Spleen (tissue), 11 donors: ENCODE measurements at regions not wholly inside any gene's neighbourhood (a gene's known extent, or its start where the extent isn't known, plus 50 kb on each side); places are given as distances from the start of the nearest gene placed in this dataset.

Experiments
- DNase-seq: peaks from one replicate; pipeline ENCODE4 v3.0.0-alpha.2; 2020
- H3K27ac ChIP-seq, 8 donors: fragments of 200-600 bp; sonication (generic) in 7 of 8; 1 replicate in 4 of 8; 2 replicates in 4 of 8; pipeline versions ENCODE4 v1.5.0 to v1.8.0; 2016 to 2021; ENCODE audit warnings: inconsistent platforms in 4 of 8, mild to moderate bottlenecking in 4 of 8, moderate library complexity in 1 of 8
- H3K27me3 ChIP-seq, 7 donors: fragments of 200-600 bp; sonication (generic) in 6 of 7; replicated peaks in 1 of 7; 1 replicate in 4 of 7; 2 replicates in 3 of 7; pipeline versions ENCODE4 v1.5.0 to v1.8.0; 2016 to 2021; ENCODE audit warnings: inconsistent platforms in 3 of 7, mild to moderate bottlenecking in 1 of 7
- H3K36me3 ChIP-seq, 6 donors: fragments of 200-600 bp; sonication (generic) in 5 of 6; 1 replicate in 4 of 6; 2 replicates in 2 of 6; pipeline versions ENCODE4 v1.5.0 to v1.8.0; 2016 to 2021; ENCODE audit warnings: inconsistent platforms in 2 of 6
- H3K4me1 ChIP-seq, 6 donors: fragments of 200-600 bp; sonication (generic) in 5 of 6; 1 replicate in 3 of 6; 2 replicates in 3 of 6; pipeline versions ENCODE4 v1.5.0 to v1.8.0; 2016 to 2021; ENCODE audit warnings: inconsistent platforms in 3 of 6
- H3K4me3 ChIP-seq, 8 donors: fragments of 200-600 bp; sonication (generic) in 7 of 8; 1 replicate in 4 of 8; 2 replicates in 4 of 8; pipeline versions ENCODE4 v1.5.0 to v1.8.0; 2016 to 2021; ENCODE audit warnings: inconsistent platforms in 4 of 8, mild to moderate bottlenecking in 4 of 8, moderate library complexity in 2 of 8
- H3K9me3 ChIP-seq, 8 donors: fragments of 200-600 bp; sonication (generic) in 7 of 8; 1 replicate in 4 of 8; 2 replicates in 4 of 8; pipeline versions ENCODE4 v1.5.0 to v1.8.0; 2016 to 2021; ENCODE audit warnings: inconsistent platforms in 4 of 8
- POLR2A ChIP-seq, 3 donors: fragments of 450-650 bp; IDR thresholded peaks; one replicate each; pipeline ENCODE4 v1.5.1; 2017; ENCODE audit warnings: antibody characterized with exemption in 3 of 3, mild to moderate bottlenecking in 1 of 3
- POLR2AphosphoS5 ChIP-seq, 3 donors: sonication (generic); formaldehyde crosslinking; IDR thresholded peaks; one replicate each; pipeline ENCODE4 v1.5.1; 2017; ENCODE audit warnings: antibody characterized with exemption in 3 of 3
- WGBS, 5 donors: extraction: QIAGEN DNeasy Blood & Tissue Kit in 3 of 5; methylation state at CpG; one replicate each; pipeline versions ENCODE4 v1.1.5 to v1.1.7; 2013 to 2018; 5-methylcytosine and 5-hydroxymethylcytosine counted together
- intact Hi-C: fragments of 100-400 bp; cut with DNase I; formaldehyde crosslinking; loops from one replicate; pipeline ENCODE4 v1.15.0; 2023; ENCODE audit warnings: low total_unique reads
- TF ChIP-seq, protein P1 (sequence below), 11 experiments: fragments of 200-600 bp in 7 of 11; fragments of 450-650 bp in 4 of 11; sonication (generic) in 4 of 11; IDR thresholded peaks in 8 of 11; conservative IDR thresholded peaks in 3 of 11; 1 replicate in 7 of 11; 2 replicates in 4 of 11; pipeline versions ENCODE4 v1.4.0 to v1.8.0; 2016 to 2021; ENCODE audit warnings: antibody characterized with exemption in 11 of 11, inconsistent platforms in 4 of 11, mild to moderate bottlenecking in 1 of 11
- donor health status: healthy with polysubstance abuse.
- donor health status: DM: no; HTN: no; CAD: no; lungs with moderate emphysema.
- donor health status: DM: no; HTN: no; CAD: no.
- donor health status: Bipolar disorder and iron deficiency.
- donor health status: healthy.
- donor health status: DM: no; HTN: no; CAD: no.
- donor health status: DM: yes; HTN: yes; CAD: no.

- Histone ChIP-seq H3K4me1 (peaks cover 0 to 7% (median 2%) of the 10 kb centered on the region in 6 donors), H3K27me3 (peaks cover 0 to 87% (median 29%) of the 10 kb centered on the region in 7 donors), H3K9me3 (no peaks in the 10 kb centered on the region), H3K36me3 (no peaks in the 10 kb centered on the region), H3K27ac (no peak overlapping the region), H3K4me3 (no peak overlapping the region)
- TF ChIP-seq POLR2A (IDR thresholded peaks at IDR 0.05) (no peak), POLR2AphosphoS5 (IDR thresholded peaks at IDR 0.05) (no peak)
- TF ChIP-seq, protein P1, sequence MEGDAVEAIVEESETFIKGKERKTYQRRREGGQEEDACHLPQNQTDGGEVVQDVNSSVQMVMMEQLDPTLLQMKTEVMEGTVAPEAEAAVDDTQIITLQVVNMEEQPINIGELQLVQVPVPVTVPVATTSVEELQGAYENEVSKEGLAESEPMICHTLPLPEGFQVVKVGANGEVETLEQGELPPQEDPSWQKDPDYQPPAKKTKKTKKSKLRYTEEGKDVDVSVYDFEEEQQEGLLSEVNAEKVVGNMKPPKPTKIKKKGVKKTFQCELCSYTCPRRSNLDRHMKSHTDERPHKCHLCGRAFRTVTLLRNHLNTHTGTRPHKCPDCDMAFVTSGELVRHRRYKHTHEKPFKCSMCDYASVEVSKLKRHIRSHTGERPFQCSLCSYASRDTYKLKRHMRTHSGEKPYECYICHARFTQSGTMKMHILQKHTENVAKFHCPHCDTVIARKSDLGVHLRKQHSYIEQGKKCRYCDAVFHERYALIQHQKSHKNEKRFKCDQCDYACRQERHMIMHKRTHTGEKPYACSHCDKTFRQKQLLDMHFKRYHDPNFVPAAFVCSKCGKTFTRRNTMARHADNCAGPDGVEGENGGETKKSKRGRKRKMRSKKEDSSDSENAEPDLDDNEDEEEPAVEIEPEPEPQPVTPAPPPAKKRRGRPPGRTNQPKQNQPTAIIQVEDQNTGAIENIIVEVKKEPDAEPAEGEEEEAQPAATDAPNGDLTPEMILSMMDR (IDR thresholded peaks at IDR 0.05 in 8 of 11, conservative IDR thresholded peaks at IDR 0.05 in 3 of 11), result no peak
- intact Hi-C loops, result no loop called here
- WGBS, 5 donors, result 3 to 10% (median 6%) methylated on average over 5 of the region's 5 CpGs
- no peak for DNase-seq
Measured at GRCh38 chr12:113587720-113588119, 116.0 kb upstream of the LHX5 start.

DNA sequence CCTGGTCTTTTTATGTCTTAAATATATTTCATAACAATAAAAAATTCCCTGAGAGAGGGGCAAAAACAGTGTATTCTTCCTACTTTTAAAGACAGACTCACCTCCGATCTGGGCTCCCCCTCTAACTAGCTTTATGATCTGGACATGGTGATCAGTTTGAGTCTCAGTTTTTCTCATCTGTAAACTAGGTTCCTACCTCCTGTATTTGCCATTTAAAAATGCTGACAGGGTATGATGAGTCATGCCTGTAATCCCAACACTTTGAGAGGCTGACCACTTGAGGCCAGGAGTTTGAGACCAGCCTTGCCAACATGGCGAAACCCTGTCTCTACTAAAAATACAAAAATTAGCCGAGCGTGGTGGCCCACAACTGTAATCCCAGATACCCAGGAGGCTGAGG lies 114.8 kb upstream of the LHX5 start:
- no peak for DNase-seq
- no peak overlapping the region for H3K27ac ChIP-seq
- no peak overlapping the region for H3K4me3 ChIP-seq
- 79 to 89% (median 81%) methylated on average over 4 of the region's 4 CpGs for WGBS, 5 donors
- TF ChIP-seq POLR2AphosphoS5 (IDR thresholded peaks at IDR 0.05), result no peak
- TF ChIP-seq, protein P1 (IDR thresholded peaks at IDR 0.05 in 8 of 11, conservative IDR thresholded peaks at IDR 0.05 in 3 of 11), result no peak
- no peak for TF ChIP-seq POLR2A (IDR thresholded peaks at IDR 0.05)
- peaks cover 0 to 8% (median 5%) of the 10 kb centered on the region in 8 donors for H3K9me3 ChIP-seq
- intact Hi-C loops, result no loop called here
- H3K4me1 ChIP-seq, result peaks cover 0 to 2% (median under 1%) of the 10 kb centered on the region in 6 donors
- H3K27me3 ChIP-seq, result peaks cover 0 to 86% (median 16%) of the 10 kb centered on the region in 7 donors
- no peaks in the 10 kb centered on the region for H3K36me3 ChIP-seq

DNA sequence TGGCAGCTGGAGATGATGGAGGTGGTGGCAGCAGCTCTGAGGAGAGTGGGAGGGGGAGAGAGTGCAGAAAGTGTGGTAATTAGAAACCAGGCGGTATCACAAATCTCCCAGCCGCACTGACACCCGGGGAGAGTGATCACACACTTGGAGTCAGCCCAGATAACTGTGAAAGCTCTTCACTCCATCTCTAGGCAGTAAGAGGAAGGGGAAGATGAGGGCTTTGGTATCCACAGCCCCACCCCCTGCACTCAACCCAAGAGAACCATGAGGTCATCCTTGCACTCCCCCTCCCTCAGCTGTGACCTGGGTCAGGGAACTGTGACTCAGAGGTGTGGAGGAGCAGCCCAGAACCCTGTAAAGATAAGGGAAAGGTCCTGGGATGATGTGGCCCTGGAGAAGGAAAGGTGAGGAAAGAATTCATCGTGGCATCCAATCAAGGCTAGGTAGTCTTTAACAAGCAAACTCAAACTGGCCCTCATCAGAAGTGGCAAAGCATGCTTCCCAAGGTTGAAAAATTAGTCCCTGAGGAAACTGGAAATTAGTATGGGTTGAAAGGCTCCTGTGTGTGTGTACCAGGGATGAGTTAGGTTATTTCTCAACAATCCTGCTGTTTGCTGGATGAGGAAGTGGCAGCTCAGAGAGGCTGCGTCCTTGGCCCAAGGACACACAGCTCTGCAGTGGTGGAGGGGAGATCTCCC lies 111.0 kb upstream of the LHX5 start:
- Histone ChIP-seq H3K27ac (no peak overlapping the region), H3K27me3 (peaks cover 0 to 78% (median 9%) of the 10 kb centered on the region in 7 donors), H3K4me1 (no peaks in the 10 kb centered on the region), H3K36me3 (no peaks in the 10 kb centered on the region), H3K4me3 (no peak overlapping the region), H3K9me3 (peaks cover 0 to 23% (median 14%) of the 10 kb centered on the region in 8 donors)
- intact Hi-C loops, result no loop called here
- no peak for DNase-seq
- TF ChIP-seq POLR2AphosphoS5 (IDR thresholded peaks at IDR 0.05) (no peak), POLR2A (IDR thresholded peaks at IDR 0.05) (no peak)
- TF ChIP-seq, protein P1 (IDR thresholded peaks at IDR 0.05 in 8 of 11, conservative IDR thresholded peaks at IDR 0.05 in 3 of 11), result no peak
- WGBS, 5 donors, result 25 to 35% (median 29%) methylated on average over 5 of the region's 5 CpGs

- Histone ChIP-seq H3K36me3 (no peaks in the 10 kb centered on the region), H3K27me3 (peaks cover 0 to 78% (median 4%) of the 10 kb centered on the region in 7 donors), H3K4me1 (no peaks in the 10 kb centered on the region), H3K4me3 (no peak overlapping the region), H3K27ac (no peak overlapping the region), H3K9me3 (peaks cover 0 to 23% (median 14%) of the 10 kb centered on the region in 8 donors)
- intact Hi-C loops, result no loop called here
- DNase-seq, result no peak
- TF ChIP-seq POLR2AphosphoS5 (IDR thresholded peaks at IDR 0.05) (no peak), POLR2A (IDR thresholded peaks at IDR 0.05) (no peak)
- TF ChIP-seq, protein P1 (IDR thresholded peaks at IDR 0.05 in 8 of 11, conservative IDR thresholded peaks at IDR 0.05 in 3 of 11), result no peak
Measured at GRCh38 chr12:113581342-113581741, 109.7 kb upstream of the LHX5 start.
